ENCODE measurements at regions not wholly inside any gene's neighbourhood (a gene's known extent, or its start where the extent isn't known, plus 50 kb on each side); places are given as distances from the start of the nearest gene placed in this dataset.
"Not testable (repeated sequence)": the region's sequence is repeated elsewhere in the genome, so short reads cannot be mapped to it uniquely, and the experiment has no call there.

DNA sequence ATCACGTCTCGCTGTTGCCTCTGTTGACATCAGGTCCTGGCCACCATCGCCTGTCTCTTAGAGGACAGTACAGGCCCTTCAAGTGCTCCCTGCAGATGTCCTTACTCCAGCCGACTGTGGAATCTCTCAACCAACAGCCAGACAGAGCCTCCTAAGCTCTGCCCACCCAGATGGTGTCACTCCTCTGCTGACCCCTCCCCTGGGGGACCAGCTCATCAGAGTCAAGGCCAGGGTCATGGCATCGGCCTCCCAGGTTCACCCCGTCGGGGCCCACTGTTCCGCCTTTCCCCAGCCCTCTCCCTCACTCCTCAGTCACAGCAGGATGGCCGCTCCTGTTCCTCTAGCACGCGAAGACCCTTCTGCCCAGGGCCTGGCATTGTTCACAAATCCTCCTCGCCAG lies 157.3 kb upstream of the TMEM132C start:
- no peak for DNase-seq

DNA sequence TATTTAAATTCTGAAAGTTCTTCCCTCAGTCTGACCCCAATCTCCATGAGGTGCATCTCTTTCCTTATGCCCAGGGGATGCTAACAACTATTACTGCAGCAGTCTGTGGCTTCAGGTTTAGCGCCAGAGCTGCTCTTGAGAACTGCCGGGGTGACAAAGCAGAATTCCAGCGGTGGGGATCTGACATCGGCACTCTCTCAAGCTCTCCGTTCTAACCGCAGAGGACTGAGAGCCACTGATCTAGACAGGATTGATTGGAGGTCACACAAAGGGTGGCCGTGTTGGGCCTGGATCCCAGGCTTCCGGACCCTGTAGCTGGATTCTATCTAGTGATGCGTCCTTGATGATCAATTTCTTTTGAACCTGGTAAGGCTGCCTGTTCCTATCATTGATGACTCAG lies 155.6 kb upstream of the TMEM132C start:
- no peak for DNase-seq

- no peak for DNase-seq
Measured at GRCh38 chr12:128111951-128112350, 155.0 kb upstream of the TMEM132C start.

GRCh38 chr12:128113250-128113649 lies 153.7 kb upstream of the TMEM132C start:
- not testable (repeated sequence) for DNase-seq

GRCh38 chr12:128114485-128114884 lies 152.5 kb upstream of the TMEM132C start:
- DNase-seq, result no peak

- no peak for DNase-seq
Measured at GRCh38 chr12:128116537-128116936, 150.4 kb upstream of the TMEM132C start.

DNA sequence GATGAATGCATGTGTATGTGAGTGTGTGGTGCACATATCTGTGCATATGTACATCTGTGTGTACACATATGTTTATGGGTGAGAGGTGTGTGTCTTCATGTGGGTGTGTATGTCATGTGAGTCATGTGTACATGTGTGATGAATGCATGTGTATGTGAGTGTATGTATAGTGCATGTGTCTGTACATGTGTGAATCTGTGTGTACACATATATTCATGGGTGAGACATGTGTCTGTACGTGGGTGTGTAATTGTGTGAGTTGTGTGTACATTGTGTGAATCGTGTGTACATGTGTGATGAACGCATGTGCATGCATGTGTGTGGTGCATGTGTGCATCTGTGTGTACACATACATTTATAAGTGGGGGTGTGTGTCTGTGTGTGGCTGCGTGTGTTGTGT lies 146.9 kb upstream of the TMEM132C start:
- DNase-seq, result no peak

DNA sequence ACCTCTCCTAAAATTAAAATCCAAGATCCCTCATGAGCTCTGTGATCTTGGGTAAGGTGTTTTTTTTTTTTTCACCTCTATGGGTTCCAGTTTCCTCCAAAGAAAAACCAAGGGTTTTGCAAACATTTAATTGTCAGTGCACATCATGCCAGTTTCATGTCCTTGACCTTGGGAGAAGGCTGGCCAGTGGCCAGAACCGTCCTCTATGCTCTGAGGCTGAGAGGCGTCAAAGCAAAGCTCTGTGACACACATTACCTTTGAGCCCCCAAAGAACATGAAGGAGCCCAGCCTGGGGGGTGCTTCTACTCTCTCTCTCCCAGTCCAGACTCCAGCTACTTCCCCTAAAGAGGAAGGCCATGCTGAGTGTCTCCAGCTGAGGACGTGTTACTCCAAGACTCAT lies 145.5 kb upstream of the TMEM132C start:
- no peak for DNase-seq

DNA sequence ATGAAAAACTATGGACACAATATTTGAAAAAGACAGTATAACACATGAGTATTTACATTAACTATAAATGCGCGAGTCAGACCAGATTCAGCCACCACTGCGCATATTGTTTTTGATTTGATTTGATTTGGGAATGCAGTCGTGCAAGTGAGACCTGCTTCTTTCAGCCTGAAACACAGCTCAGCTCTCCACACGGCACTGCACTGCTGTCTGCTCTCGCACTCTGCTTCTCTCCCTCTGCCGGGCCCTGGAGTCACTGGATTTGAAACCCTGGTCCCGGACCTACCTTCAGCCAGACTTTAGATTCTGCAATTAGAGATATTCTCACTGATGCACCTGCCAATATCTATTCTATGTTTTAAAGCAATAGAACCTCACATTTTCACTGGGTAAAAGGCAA lies 143.9 kb upstream of the TMEM132C start:
- DNase-seq, result no peak

- DNase-seq, result no peak
Measured at GRCh38 chr12:128131955-128132354, 135.0 kb upstream of the TMEM132C start.

- no peak for DNase-seq
Measured at GRCh38 chr12:128133321-128134073, 133.5 kb upstream of the TMEM132C start.

DNA sequence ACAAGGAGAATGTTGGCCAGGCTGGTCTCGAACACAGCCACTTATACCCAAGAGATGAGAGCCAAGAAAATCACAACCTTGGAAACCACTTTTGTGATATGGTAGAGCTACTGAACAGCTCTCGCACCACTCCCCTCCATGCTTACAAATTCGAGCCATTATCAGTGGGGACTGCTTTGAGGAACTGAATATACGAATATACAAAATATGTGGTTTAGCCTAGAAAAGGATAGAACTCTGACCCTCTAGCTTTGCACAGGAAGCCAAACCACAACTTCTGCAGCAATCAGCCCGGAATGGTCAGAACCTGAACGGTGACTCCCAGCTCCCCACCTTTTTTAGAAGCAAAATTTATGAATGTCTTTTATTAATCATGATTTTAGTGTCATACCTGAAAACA lies 129.8 kb upstream of the TMEM132C start:
- no peak for DNase-seq

DNA sequence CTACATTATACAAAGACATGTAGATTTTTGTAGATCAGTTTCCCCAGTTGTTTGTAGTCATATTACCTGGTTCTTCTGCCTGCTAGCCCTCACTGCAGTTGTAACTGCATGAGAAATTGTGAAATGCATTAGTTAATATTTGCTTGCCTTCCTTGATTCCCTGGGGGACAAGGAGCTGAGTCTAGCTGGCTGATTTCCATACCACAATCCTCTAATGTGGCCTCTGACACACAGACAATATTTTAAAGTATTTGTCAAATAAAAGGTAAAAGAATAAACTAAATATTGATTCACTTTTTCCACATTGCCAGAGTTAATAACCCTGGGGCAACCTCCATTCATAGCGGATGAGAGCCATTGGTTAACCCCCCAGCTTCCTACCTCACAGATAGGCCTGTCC lies 128.8 kb upstream of the TMEM132C start:
- no peak for DNase-seq

GRCh38 chr12:128140551-128140950 lies 126.4 kb upstream of the TMEM132C start:
- no peak for DNase-seq

GRCh38 chr12:128150961-128151360 lies 116.0 kb upstream of the TMEM132C start:
- no peak for DNase-seq

- no peak for DNase-seq
Measured at GRCh38 chr12:128155571-128155970, 111.4 kb upstream of the TMEM132C start.

DNA sequence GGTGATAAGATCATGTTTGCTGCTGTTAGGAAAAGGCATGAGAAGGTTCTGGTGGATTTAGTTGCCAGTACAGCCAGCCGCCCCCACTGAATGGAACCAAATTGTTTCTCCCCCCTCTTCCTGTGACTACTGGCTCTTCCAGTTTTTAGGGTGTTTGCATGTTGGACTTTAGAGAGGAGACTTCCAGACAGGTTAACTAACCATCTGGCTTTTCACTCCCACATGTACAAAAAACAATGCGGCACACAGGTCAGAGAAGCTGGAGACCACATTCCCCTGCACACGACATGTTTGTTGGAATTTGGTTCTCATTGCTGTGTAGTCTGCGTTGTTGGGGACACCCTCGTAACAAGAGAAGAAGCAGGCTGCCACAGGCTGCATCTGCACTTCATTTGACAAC lies 103.9 kb upstream of the TMEM132C start:
- no peak for DNase-seq

- no peak for DNase-seq
Measured at GRCh38 chr12:128164533-128164932, 102.4 kb upstream of the TMEM132C start.

- no peak for DNase-seq
Measured at GRCh38 chr12:128165387-128165786, 101.6 kb upstream of the TMEM132C start.

DNA sequence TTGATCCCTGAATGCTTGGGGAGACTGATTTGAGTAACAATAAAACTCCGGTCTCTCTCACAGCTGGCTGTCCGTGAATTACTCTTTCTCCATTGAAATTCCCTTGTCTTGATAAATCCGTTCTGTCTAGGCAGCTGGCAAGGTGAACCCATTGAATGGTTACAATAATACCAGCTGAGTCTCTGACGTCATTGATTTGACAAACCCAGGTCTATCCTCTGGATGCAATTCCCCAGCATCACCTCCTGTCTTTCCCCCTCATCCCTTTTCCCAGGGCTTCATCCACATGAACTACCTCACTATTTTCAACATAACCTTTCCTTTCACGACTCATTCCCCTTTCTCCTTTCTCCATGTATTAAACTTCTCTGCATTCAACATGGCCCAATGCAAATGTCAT lies 98.7 kb upstream of the TMEM132C start:
- no peak for DNase-seq

DNA sequence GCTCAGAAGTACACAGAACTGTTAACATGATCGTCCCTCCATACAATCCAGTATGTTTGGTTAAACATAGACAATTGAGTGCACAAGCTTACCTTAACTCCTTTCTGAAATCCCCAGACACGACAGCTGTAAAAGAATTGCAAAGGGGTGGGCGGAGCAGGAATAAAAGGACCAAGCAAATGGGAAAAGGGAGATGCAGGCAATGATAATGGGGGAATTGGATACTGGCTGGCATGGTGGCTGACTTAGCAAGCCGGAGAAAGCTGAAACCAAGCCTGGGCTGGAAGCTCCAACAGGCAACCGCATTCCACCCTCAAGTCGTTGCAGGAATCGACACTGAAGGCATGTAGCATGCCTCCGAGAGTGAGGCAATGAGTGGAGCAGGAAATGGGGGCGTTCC lies 96.8 kb upstream of the TMEM132C start:
- DNase-seq, result no peak

DNA sequence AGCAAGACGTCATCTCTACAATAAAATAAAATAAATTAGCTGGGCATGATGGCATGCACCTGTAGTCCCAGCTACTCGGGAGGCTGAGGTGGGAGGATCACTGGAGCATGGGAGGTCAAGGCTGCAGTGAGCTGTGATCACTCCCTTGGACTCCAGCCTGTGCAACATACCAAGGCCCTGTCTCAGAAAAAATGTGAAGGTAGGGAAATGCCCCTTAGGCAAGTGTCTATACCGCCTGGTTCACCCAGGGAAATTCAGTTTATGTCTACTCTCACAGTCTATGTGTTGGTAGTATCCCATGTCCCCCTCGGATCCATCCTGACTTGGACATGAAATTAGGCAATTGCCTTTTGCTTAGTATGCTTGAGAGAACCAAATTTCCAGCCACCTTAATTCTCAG lies 88.4 kb upstream of the TMEM132C start:
- DNase-seq, result no peak

GRCh38 chr12:128178966-128179365 lies 88.0 kb upstream of the TMEM132C start:
- no peak for DNase-seq

DNA sequence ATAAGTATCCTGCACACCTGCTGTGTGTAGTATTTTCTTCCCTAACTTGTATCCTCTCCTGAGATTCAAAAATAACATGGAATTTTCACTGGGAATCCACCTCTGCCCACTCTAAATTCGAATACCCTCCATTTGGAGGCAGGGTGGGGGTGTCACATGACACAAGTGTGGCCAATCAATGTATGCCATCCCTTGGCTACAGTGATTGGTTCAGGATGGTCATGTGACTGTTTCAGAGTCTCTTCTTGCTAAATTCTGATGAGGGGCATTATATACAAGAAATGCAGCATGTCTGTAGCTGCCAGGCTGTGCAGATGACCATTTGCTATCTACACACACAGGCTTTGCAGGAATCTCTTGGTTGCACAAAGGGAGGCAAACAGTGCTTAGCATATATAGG lies 86.8 kb upstream of the TMEM132C start:
- no peak for DNase-seq

DNA sequence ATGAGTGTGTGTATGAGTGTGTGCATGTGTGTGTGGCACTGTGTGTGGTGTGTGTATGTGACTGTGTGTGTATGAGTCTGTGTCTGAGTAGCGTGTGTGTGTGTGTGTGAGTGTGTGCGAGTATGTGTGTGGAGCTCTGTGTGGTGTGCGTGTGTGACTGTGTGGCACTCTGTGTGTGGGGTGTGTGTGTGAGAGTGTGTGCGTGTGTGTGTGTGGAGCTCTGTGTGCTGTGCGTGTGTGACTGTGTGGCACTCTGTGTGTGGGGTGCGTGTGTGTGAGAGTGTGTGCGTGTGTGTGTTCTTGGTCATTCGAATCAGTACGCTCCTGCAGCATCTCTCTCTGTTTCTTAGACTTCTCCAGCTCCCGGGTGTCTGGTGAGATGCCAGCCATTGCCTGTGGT lies 76.9 kb upstream of the TMEM132C start:
- no peak for DNase-seq

Data from NCI-H1694 (cell line).